ENCODE measurements at regions not wholly inside any gene's neighbourhood (a gene's known extent, or its start where the extent isn't known, plus 50 kb on each side); places are given as distances from the start of the nearest gene placed in this dataset.

DNA sequence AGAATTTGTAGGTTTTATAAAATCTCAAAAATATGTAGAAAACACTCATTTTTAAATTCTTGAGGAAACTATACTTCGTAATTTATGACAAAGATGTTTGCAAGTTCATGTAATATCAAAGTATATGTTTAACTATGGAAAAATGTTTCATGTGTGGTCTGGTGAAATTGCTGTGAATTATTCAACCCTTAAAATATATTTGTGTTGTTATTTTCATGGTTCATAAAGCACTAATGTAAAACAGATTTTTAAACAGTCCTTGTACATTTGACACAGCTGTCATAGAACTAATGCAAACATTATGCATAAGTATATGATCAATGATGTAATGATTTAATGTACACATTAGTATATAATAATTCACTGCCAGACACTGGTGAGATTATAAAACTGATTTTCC lies 83.1 kb upstream of the ARSJ start:
- 83 to 84% methylated on average over 1 of the region's 1 CpG for WGBS, 2 donors (ENCODE audit: low coverage in 1 of 2)
- in situ Hi-C loops (cut with MboI; ENCODE audit: low pct_ligation_motif_present in 1 of 4, low pct_unique_long_range_greater_than_20kb in 1 of 4, low sequenced_read_pairs in 3 of 4) = loop anchor here in 3 of 4 donors (25.0 kb wide), 3 partner anchors 100 to 675 kb away; no protein-coding TSS in a partner anchor
- intact Hi-C loops (cut with DNase I; ENCODE audit: low total_unique reads) = no loop called here
- Histone ChIP-seq H3K27me3 (no peaks in the 10 kb centered on the region), H3K27ac (no peak overlapping the region), H3K9me3 (no peaks in the 10 kb centered on the region), H3K4me1 (no peaks in the 10 kb centered on the region), H3K4me3 (no peak overlapping the region), H3K36me3 (no peaks in the 10 kb centered on the region)
- DNase-seq = no peak
- TF ChIP-seq CTCF (IDR thresholded peaks at IDR 0.05) (no peak), POLR2A (IDR thresholded peaks at IDR 0.05) (no peak), POLR2AphosphoS5 (IDR thresholded peaks at IDR 0.05) (no peak), EP300 (IDR thresholded peaks at IDR 0.05; ENCODE audit: low read depth) (no peak)

DNA sequence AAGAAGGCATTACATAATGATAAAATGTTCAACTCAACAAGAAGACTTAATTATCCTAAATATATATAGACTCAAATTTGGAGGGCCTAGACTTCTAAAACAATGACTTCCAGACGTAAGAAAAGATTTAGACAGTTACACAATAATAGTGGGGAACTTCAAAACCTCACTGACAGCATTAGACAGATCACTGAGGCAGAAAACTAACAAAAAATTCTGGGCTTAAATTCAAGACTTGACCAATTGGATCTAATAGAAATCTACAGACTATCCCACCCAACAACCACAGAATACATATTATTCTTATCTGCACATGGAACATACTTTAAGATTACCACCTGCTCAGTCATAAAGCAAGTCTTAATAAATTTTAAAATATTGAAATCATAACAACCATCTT lies 93.3 kb upstream of the ARSJ start:
- Histone ChIP-seq H3K4me3 (no peak overlapping the region), H3K4me1 (no peaks in the 10 kb centered on the region), H3K36me3 (no peaks in the 10 kb centered on the region), H3K27ac (no peak overlapping the region), H3K9me3 (no peaks in the 10 kb centered on the region), H3K27me3 (no peaks in the 10 kb centered on the region)
- 79 to 90% methylated on average over 1 of the region's 1 CpG for WGBS, 2 donors (ENCODE audit: low coverage in 1 of 2)
- no peak for TF ChIP-seq POLR2AphosphoS5 (IDR thresholded peaks at IDR 0.05)
- no peak for TF ChIP-seq CTCF (IDR thresholded peaks at IDR 0.05)
- TF ChIP-seq EP300 (IDR thresholded peaks at IDR 0.05; ENCODE audit: low read depth) = no peak
- TF ChIP-seq POLR2A (IDR thresholded peaks at IDR 0.05) = no peak
- DNase-seq = no peak
- in situ Hi-C loops (cut with MboI; ENCODE audit: low pct_ligation_motif_present in 1 of 4, low pct_unique_long_range_greater_than_20kb in 1 of 4, low sequenced_read_pairs in 3 of 4) (loop anchor here in 3 of 4 donors (10.0 to 25.0 kb wide), 5 partner anchors 110 to 688 kb away; no protein-coding TSS in a partner anchor), intact Hi-C loops (cut with DNase I; ENCODE audit: low total_unique reads) (no loop called here)

DNA sequence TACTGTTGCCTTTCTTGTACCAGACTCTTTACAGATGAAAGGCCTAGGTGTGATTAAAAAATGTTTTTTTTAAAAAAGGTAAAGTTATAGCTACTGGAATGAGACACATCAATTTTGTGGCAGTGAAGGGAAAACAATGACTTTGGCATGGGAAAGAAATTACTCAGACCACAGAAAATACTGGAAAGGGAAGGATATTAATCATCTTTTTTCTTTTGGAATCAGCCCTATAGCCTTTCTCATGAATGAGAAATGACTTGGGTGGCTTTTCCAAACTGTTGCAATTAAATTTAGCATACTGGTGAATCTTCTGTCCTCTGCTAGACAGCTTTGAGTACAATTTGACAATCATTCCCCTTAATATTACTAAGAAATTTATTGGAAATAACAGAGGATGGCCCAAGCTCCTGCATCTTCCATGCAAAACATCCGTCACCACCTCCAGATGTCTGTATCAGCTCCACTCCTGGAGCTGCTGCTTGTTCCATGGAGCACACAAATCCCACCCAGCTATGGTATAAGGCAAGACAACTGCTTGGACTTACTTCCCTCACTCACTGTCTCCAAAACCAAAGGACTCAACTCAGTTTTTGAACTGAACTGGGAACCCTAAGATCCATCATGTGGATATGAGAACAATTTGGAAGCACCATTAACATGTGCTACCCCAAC lies 97.6 kb upstream of the ARSJ start:
- no peak overlapping the region for H3K4me3 ChIP-seq
- H3K36me3 ChIP-seq = no peaks in the 10 kb centered on the region
- H3K27me3 ChIP-seq = no peaks in the 10 kb centered on the region
- 90% methylated on average over 1 of the region's 1 CpG; no CpG with 5 or more reads in 1 of the 2 donors for WGBS, 2 donors (ENCODE audit: low coverage in 1 of 2)
- H3K9me3 ChIP-seq = no peaks in the 10 kb centered on the region
- no peaks in the 10 kb centered on the region for H3K4me1 ChIP-seq
- intact Hi-C loops (cut with DNase I; ENCODE audit: low total_unique reads) (no loop called here), in situ Hi-C loops (cut with MboI; ENCODE audit: low pct_ligation_motif_present in 1 of 4, low pct_unique_long_range_greater_than_20kb in 1 of 4, low sequenced_read_pairs in 3 of 4) (loop anchor here in 2 of 4 donors (10.0 kb wide), 2 partner anchors 132 to 692 kb away; no protein-coding TSS in a partner anchor)
- TF ChIP-seq EP300 (IDR thresholded peaks at IDR 0.05; ENCODE audit: low read depth) = no peak
- no peak for TF ChIP-seq POLR2AphosphoS5 (IDR thresholded peaks at IDR 0.05)
- no peak for TF ChIP-seq CTCF (IDR thresholded peaks at IDR 0.05)
- TF ChIP-seq POLR2A (IDR thresholded peaks at IDR 0.05) = no peak
- no peak overlapping the region for H3K27ac ChIP-seq
- DNase-seq = no peak

DNA sequence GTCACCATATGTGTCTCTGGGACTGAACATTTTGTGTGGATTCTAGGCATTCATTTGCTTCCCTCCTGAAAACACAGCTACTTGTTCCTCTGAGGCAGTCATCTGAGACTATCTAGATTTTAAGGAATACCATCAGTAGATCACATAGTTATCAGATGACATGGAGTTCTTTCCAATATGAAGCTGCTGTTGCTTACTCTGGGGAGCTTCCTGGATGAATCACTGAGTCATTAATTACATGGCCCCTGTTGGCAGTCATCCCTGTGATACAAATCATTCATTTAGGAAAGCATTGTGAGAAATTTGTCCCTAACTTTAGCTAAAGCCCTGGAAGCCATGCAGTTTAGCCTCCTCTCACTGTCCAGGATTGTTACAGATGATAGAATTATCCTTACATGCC lies 98.2 kb upstream of the ARSJ start:
- intact Hi-C loops (cut with DNase I; ENCODE audit: low total_unique reads) = no loop called here

More for the DNA sequence above, 98.2 kb upstream of the ARSJ start:
- TF ChIP-seq CTCF (IDR thresholded peaks at IDR 0.05) (no peak), POLR2A (IDR thresholded peaks at IDR 0.05) (no peak), POLR2AphosphoS5 (IDR thresholded peaks at IDR 0.05) (no peak), EP300 (IDR thresholded peaks at IDR 0.05; ENCODE audit: low read depth) (no peak)
- Histone ChIP-seq H3K27me3 (no peaks in the 10 kb centered on the region), H3K4me1 (no peaks in the 10 kb centered on the region), H3K27ac (no peak overlapping the region), H3K36me3 (no peaks in the 10 kb centered on the region), H3K4me3 (no peak overlapping the region), H3K9me3 (no peaks in the 10 kb centered on the region)
- in situ Hi-C loops (cut with MboI; ENCODE audit: low pct_ligation_motif_present in 1 of 4, low pct_unique_long_range_greater_than_20kb in 1 of 4, low sequenced_read_pairs in 3 of 4) = loop anchor here in 2 of 4 donors (10.0 kb wide), 2 partner anchors 133 to 693 kb away; no protein-coding TSS in a partner anchor
- no peak for DNase-seq

Data from transverse colon (tissue), 4 donors.